ENCODE measurements at regions not wholly inside any gene's neighbourhood (a gene's known extent, or its start where the extent isn't known, plus 50 kb on each side); places are given as distances from the start of the nearest gene placed in this dataset.

- TF ChIP-seq, protein P1, sequence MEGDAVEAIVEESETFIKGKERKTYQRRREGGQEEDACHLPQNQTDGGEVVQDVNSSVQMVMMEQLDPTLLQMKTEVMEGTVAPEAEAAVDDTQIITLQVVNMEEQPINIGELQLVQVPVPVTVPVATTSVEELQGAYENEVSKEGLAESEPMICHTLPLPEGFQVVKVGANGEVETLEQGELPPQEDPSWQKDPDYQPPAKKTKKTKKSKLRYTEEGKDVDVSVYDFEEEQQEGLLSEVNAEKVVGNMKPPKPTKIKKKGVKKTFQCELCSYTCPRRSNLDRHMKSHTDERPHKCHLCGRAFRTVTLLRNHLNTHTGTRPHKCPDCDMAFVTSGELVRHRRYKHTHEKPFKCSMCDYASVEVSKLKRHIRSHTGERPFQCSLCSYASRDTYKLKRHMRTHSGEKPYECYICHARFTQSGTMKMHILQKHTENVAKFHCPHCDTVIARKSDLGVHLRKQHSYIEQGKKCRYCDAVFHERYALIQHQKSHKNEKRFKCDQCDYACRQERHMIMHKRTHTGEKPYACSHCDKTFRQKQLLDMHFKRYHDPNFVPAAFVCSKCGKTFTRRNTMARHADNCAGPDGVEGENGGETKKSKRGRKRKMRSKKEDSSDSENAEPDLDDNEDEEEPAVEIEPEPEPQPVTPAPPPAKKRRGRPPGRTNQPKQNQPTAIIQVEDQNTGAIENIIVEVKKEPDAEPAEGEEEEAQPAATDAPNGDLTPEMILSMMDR (IDR thresholded peaks at IDR 0.05) = no peak
- TF ChIP-seq POLR2AphosphoS5 (IDR thresholded peaks at IDR 0.05; ENCODE audit: insufficient read depth in 1 of 2, low read depth in 1 of 2) = no peak
These were observed 1186.3 kb upstream of the FLRT2 start for GRCh38 chr14:84343656-84344055.

Data from vagina (tissue), 2 donors.